ENCODE measurements at regions not wholly inside any gene's neighbourhood (a gene's known extent, or its start where the extent isn't known, plus 50 kb on each side); places are given as distances from the start of the nearest gene placed in this dataset.

DNA sequence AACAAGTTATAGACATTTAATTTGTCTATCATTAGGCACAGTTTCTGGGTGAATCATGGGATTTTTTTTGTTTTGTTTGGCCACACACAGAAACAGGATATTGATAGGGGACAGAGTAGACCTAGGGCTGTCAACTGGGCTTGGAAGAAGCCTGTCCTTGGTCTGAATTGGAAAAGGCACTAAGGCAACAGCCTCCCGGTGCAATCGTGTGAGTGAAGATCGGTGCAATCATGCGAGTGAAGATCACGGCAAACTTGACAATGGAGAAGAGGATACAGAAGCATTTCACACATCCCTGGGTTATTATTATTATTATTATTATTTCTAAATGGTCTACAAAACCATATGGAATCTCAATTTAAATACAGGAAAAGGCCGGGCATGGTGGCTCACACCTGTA lies 94.5 kb downstream of the ACKR3 start:
- ChIA-PET POLR2A (no interaction called here), CTCF (no interaction called here)
- ATAC-seq (no peak), DNase-seq (ENCODE audit: low spot score) (no peak)
- Mint-ChIP-seq H3K4me1 (peaks cover 34% of the 10 kb centered on the region), H3K27ac (no peak overlapping the region), H3K9me3 (peaks cover 12% of the 10 kb centered on the region), H3K36me3 (peaks cover 8% of the 10 kb centered on the region), H3K27me3 (ENCODE audit: low read depth) (peaks cover 4% of the 10 kb centered on the region; the same call in 1 of the 2 replicates), H3K4me3 (no peak overlapping the region)
- TF ChIP-seq, protein P1, sequence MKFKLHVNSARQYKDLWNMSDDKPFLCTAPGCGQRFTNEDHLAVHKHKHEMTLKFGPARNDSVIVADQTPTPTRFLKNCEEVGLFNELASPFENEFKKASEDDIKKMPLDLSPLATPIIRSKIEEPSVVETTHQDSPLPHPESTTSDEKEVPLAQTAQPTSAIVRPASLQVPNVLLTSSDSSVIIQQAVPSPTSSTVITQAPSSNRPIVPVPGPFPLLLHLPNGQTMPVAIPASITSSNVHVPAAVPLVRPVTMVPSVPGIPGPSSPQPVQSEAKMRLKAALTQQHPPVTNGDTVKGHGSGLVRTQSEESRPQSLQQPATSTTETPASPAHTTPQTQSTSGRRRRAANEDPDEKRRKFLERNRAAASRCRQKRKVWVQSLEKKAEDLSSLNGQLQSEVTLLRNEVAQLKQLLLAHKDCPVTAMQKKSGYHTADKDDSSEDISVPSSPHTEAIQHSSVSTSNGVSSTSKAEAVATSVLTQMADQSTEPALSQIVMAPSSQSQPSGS (CRISPR knock-in tag; IDR thresholded peaks at IDR 0.05; ENCODE audit: borderline replicate concordance, low read depth) = no peak
- TF ChIP-seq ZBTB21 (CRISPR knock-in tag; IDR thresholded peaks at IDR 0.05; ENCODE audit: borderline replicate concordance) (no peak), CREB1 (CRISPR knock-in tag; IDR thresholded peaks at IDR 0.05) (no peak), TCF7 (CRISPR knock-in tag; IDR thresholded peaks at IDR 0.05; ENCODE audit: low read depth) (no peak), NR2C2 (CRISPR knock-in tag; IDR thresholded peaks at IDR 0.05) (no peak), FOXK1 (CRISPR knock-in tag; IDR thresholded peaks at IDR 0.05) (no peak), GABPB1 (CRISPR knock-in tag; IDR thresholded peaks at IDR 0.05) (no peak), ZNF396 (CRISPR knock-in tag; IDR thresholded peaks at IDR 0.05; ENCODE audit: borderline replicate concordance) (no peak), ZNF416 (CRISPR knock-in tag; IDR thresholded peaks at IDR 0.05) (no peak), ZNF138 (CRISPR knock-in tag; conservative IDR thresholded peaks at IDR 0.05) (no peak), GTF2I (CRISPR knock-in tag; conservative IDR thresholded peaks at IDR 0.05) (no peak)
- TF ChIP-seq, protein P2, sequence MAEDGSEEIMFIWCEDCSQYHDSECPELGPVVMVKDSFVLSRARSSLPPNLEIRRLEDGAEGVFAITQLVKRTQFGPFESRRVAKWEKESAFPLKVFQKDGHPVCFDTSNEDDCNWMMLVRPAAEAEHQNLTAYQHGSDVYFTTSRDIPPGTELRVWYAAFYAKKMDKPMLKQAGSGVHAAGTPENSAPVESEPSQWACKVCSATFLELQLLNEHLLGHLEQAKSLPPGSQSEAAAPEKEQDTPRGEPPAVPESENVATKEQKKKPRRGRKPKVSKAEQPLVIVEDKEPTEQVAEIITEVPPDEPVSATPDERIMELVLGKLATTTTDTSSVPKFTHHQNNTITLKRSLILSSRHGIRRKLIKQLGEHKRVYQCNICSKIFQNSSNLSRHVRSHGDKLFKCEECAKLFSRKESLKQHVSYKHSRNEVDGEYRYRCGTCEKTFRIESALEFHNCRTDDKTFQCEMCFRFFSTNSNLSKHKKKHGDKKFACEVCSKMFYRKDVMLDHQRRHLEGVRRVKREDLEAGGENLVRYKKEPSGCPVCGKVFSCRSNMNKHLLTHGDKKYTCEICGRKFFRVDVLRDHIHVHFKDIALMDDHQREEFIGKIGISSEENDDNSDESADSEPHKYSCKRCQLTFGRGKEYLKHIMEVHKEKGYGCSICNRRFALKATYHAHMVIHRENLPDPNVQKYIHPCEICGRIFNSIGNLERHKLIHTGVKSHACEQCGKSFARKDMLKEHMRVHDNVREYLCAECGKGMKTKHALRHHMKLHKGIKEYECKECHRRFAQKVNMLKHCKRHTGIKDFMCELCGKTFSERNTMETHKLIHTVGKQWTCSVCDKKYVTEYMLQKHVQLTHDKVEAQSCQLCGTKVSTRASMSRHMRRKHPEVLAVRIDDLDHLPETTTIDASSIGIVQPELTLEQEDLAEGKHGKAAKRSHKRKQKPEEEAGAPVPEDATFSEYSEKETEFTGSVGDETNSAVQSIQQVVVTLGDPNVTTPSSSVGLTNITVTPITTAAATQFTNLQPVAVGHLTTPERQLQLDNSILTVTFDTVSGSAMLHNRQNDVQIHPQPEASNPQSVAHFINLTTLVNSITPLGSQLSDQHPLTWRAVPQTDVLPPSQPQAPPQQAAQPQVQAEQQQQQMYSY (CRISPR knock-in tag; IDR thresholded peaks at IDR 0.05) = no peak
- TF ChIP-seq, protein P3, sequence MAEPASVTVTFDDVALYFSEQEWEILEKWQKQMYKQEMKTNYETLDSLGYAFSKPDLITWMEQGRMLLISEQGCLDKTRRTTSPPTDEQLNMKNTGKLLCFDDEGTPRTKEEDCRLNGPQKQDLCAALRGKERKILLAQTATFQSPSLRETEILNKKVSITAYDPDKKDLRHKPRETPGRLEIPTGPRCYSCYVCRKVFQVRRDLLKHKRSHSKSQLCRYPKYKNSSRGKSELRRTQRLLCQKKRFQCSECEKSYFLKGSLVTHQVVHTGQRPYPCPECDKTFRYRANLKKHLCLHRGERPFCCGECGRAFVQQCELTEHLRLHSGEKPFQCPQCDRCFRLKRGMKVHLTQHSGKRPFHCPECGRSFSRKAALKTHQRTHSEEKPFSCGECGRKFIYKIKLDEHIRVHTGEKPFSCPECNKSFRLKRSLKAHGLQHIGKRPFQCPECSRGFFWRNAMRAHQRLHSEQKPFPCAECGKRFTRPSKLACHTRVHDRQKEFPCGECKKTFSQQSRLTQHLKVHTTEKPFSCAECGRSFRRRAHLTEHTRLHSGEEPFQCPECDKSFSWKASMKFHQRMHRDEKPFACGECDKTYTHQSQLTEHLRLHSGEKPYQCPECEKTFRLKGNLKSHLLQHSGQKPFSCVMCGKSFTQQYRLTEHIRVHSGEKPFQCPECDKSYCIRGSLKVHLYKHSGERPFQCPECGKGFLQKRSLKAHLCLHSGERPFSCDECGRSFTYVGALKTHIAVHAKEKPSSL (CRISPR knock-in tag; conservative IDR thresholded peaks at IDR 0.05) = no peak
- TF ChIP-seq, protein P4, sequence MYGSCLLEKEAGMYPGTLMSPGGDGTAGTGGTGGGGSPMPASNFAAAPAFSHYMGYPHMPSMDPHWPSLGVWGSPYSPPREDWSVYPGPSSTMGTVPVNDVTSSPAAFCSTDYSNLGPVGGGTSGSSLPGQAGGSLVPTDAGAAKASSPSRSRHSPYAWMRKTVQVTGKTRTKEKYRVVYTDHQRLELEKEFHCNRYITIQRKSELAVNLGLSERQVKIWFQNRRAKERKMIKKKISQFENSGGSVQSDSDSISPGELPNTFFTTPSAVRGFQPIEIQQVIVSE (CRISPR knock-in tag; IDR thresholded peaks at IDR 0.05; ENCODE audit: borderline replicate concordance) = no peak

DNA sequence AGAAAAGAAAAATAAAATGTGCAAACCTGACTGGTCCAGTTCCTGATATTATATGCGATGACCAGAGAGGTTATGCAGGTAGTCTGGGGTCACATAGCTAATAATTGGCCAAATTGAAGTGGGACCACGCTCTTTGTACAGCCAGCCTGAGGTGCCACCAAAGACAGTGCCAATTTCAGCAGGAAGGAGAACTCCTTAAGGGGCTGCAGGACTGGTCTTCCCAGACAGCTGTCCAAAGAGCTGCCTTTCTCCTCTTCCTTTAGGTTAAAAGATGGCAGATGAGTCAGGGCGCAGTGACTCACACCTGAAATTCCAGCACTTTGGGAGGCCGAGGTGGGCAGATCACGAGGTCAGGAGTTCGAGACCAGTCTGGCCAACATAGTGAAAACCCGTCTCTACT lies 95.5 kb downstream of the ACKR3 start:
- ChIA-PET CTCF (no interaction called here), POLR2A (no interaction called here)
- H3K4me1 Mint-ChIP-seq = peaks cover 24% of the 10 kb centered on the region
- DNase-seq (ENCODE audit: low spot score) (no peak), ATAC-seq (no peak)
- H3K36me3 Mint-ChIP-seq = peaks cover 8% of the 10 kb centered on the region
- H3K27ac Mint-ChIP-seq = no peak overlapping the region
- H3K27me3 Mint-ChIP-seq (ENCODE audit: low read depth) = peaks cover 4% of the 10 kb centered on the region; the same call in 1 of the 2 replicates
- H3K9me3 Mint-ChIP-seq = peaks cover 12% of the 10 kb centered on the region
- no peak overlapping the region for H3K4me3 Mint-ChIP-seq
- TF ChIP-seq, protein P5, sequence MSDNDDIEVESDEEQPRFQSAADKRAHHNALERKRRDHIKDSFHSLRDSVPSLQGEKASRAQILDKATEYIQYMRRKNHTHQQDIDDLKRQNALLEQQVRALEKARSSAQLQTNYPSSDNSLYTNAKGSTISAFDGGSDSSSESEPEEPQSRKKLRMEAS (CRISPR knock-in tag; IDR thresholded peaks at IDR 0.05) = no peak
- TF ChIP-seq, protein P2 (CRISPR knock-in tag; IDR thresholded peaks at IDR 0.05) = no peak
- TF ChIP-seq OVOL2 (CRISPR knock-in tag; IDR thresholded peaks at IDR 0.05; ENCODE audit: borderline replicate concordance) (no peak), ZNF219 (CRISPR knock-in tag; IDR thresholded peaks at IDR 0.05; ENCODE audit: borderline replicate concordance) (no peak), JUN (CRISPR knock-in tag; IDR thresholded peaks at IDR 0.05) (no peak), CREB1 (CRISPR knock-in tag; IDR thresholded peaks at IDR 0.05) (no peak), NFATC4 (CRISPR knock-in tag; IDR thresholded peaks at IDR 0.05) (no peak), ESRRA (CRISPR knock-in tag; IDR thresholded peaks at IDR 0.05; ENCODE audit: borderline replicate concordance) (no peak), TEAD4 (CRISPR knock-in tag; IDR thresholded peaks at IDR 0.05) (no peak)
- TF ChIP-seq, protein P6, sequence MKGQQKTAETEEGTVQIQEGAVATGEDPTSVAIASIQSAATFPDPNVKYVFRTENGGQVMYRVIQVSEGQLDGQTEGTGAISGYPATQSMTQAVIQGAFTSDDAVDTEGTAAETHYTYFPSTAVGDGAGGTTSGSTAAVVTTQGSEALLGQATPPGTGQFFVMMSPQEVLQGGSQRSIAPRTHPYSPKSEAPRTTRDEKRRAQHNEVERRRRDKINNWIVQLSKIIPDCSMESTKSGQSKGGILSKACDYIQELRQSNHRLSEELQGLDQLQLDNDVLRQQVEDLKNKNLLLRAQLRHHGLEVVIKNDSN (CRISPR knock-in tag; IDR thresholded peaks at IDR 0.05) = no peak
